GM12873 (cell line): ENCODE measurements at regions not wholly inside any gene's neighbourhood (a gene's known extent, or its start where the extent isn't known, plus 50 kb on each side); places are given as distances from the start of the nearest gene placed in this dataset.

Experiments
- CTCF ChIP-seq: IDR thresholded peaks from 2 replicates; pipeline ENCODE4 v1.5.1; 2012; ENCODE audit warnings: low read depth, mild to moderate bottlenecking, moderate library complexity, low read length, control low read depth; ENCODE audit not compliant: insufficient read depth; ENCODE audit errors: missing control alignments

GRCh38 chr10:78970261-78970660 lies 98.5 kb upstream of the ZMIZ1 start:
- no peak for TF ChIP-seq CTCF

GRCh38 chr10:78971094-78971682 lies 97.6 kb upstream of the ZMIZ1 start:
- TF ChIP-seq CTCF, result peak; percentile 24

- TF ChIP-seq CTCF, result no peak
Measured at GRCh38 chr10:78972160-78972946, 96.4 kb upstream of the ZMIZ1 start.

GRCh38 chr10:78972947-78973900 lies 95.5 kb upstream of the ZMIZ1 start:
- no peak for TF ChIP-seq CTCF

GRCh38 chr10:78973901-78974616 lies 94.7 kb upstream of the ZMIZ1 start:
- TF ChIP-seq CTCF, result no peak

- TF ChIP-seq CTCF, result peak; percentile 92
Measured at GRCh38 chr10:78974617-78975317, 94.0 kb upstream of the ZMIZ1 start.
